ENCODE measurements at regions not wholly inside any gene's neighbourhood (a gene's known extent, or its start where the extent isn't known, plus 50 kb on each side); places are given as distances from the start of the nearest gene placed in this dataset.
A peak's percentile ranks its signal among the peaks of the same experiment; 100 is the strongest.

DNA sequence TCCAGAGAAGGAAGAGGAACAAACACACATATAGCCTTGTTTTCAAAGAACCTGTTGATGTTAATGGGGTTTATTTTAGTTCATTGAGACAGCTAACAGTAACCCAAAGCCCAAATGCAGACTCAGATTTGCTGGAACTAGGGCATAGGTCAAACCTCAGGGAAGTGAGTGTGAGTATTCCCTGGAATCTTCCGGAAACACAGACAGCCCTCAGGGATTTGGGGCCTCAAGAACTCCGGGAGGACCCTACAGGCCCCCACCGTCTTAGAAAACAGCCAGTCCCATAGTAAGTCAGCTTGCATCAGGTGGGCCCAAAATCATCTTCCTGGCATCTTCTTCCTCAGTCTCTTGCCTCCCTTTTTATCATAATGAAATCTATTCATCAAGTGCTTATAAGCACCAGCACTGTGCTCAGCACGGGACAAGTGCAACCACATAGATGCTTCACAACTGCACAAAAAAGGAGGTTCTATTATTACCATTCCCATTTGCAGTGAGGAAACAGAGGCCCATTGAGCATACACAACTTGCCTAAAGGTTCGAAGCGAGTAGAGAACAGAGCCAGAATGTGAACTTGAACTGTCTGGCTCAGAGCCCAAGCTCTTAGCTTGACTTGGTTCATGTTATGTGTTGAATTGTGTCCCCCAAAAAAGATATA is 50.2 kb upstream of the BCL11A start:
- DNase-seq, result no peak

DNA sequence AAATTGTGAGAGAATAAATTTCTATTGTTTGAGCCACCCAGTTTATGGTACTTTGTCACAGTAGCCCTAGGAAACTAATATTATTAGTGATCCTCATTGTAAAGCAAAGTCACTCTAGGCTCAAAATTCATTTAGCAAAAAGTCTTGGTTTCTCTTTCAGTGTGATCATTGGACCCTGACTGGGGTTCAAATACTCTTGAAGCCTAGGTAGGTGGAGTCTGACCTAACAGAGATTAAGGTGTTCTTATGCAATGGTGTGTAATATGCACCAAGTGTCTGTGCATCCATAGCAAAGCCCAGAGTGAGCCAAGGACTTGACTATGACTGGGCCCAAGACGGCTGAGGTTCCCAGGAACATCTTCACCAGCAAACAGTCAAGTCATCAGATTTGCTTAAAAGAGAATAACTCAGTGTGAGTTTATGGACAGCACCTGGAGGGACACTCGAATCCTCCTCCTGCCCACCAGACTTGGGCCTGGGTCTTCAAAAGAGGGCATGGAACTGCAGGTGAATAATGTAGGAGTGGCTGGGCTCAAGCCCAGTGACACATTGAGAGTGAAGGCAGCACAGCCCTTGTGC is 51.1 kb upstream of the BCL11A start:
- no peak for DNase-seq

DNA sequence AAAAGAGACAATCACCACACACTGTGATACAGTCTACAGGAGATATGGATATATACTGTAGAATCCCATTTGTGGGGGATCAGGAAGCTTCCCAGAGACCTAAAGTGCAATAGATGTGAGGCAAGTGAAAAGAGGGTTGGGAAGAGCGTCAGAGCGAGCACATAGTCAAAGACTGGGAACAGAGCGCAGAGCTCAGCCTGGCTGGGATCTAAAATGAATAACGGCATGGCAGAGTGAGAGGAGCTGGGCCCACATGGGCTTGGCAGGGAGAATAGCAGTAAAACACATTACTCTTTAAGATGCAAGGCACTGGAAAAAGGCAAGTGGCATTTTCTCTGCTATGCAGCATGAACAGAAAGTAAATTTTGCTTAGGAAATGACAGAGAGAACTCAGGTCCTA is 52.4 kb upstream of the BCL11A start:
- DNase-seq, result no peak

DNA sequence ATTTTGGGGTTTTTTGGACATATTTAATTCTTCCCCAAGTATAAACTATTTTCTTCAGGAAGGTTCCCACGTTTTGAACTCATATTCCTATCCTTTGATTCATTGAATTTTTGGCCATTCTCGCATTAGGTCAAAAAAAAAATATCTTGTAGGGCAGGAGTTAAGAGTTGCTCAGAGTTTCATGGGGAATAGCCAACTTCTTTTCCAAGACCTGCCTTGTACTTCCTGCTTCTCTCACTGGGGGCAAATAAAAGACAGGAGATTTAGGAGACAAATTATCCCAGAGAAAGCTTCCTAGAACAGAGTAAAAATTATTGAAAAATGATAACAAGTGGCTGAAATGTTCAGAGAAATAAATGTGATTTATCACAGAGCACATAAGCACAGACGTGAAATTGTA is 55.2 kb upstream of the BCL11A start:
- DNase-seq, result no peak

DNA sequence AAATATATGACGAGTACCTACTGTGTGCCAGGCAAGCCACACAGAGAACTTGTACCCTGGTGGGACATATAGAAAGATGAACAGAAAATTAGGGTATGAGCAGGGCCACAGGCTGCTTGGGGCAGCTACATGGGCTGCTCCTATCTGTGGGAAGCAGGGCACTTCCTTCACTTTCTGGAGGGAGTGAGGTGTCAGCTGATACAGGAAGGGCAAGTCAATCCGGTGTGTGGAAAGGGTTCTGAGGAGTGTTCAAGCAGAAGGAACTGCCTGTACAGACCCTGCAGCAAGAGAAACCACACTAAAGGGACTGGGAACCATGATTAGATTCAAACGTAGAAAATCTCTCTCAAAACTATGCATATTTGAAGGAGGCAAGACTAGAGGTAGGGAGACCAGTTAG is 58.6 kb upstream of the BCL11A start:
- no peak for DNase-seq

DNA sequence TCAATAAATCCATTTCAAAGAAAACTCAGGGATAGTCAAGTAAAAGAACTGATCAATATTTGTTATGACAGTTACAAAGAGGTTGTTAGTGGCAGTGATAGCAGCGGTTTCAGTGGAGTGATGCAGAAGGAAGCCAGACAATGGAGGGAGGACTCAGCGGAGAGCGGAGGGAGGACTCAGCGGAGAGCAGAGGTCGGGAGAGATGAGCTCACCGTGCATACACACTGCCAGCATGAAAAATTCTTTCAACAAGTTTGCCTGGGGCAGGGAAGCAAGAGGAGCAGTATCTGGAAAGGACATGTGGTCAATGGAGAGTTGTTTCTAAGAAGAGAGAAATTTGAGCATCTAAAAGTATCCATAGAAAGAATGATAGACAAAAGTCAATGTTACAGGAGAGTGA is 60.9 kb upstream of the BCL11A start:
- no peak for DNase-seq

DNA sequence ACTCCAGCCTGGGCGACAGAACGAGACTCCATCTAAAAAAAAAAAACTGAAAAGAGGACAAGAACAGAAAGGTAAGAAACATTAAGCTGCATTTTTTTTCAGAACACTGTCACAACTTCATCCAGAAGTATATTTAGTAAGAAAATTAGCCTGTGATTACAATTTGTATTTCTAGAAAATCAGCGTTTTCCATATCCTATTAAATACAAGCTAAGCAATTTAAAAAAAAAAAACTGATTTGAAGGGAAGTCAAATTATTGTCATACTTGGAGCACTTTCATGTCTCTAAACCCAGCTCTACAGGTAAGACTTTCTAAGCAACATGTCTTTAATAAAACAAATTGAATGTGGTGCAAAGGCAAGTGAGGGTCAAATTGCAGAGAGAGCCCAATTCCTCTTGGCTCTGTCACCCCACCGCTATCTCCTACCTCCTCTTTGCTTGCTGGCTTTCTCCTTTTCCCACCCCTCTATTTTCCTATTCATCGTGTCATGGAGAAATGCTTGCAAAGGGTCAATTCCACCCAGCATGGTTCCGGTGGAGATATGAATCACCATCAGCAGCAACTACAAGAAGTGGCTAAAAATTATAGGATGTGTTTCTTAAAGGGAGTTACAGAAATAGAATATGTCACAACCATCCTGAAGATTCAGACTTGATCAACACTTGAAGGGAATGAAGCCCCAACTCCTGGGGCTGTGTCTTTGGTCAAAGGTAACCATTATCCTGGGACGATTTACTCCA is 68.4 kb upstream of the BCL11A start:
- no peak for DNase-seq

DNA sequence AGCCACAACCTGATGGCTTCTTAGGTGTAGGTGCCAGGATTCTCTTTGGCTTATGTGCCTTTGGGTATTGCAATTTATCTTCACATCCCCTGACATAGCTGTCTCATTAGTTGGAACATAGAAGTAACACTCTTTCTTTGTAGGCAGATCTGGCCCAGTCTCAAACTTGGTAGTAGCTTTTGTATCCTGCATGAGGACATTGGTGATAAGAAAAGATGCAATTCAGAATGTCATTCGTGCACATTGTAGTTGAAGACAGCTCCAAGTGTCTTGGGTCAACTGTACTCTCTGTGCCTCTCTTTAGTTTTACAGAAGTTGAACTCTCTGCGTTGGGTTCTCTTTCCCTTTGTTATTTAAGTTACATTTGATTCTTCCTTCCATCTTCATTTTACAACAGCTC is 69.6 kb upstream of the BCL11A start:
- DNase-seq, result no peak

DNA sequence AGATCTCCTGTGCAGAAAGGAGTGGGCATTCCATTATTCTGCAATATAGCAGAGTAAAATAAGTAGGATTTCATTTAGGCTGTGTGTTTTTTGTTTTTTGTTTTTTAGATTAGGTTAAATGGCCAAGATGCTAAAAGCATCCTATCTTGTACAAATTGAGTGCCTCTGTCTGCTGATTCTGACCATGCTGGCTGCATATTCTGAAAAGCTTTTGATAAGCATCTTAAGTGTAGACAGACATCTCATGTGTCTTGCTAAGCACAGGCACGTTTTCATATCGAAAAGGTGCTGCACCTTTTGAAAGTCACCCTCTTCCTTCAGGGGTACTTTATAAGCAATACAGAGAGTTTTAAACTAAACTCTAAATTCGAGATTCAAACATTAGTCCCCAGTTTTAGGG is 74.0 kb upstream of the BCL11A start:
- no peak for DNase-seq

DNA sequence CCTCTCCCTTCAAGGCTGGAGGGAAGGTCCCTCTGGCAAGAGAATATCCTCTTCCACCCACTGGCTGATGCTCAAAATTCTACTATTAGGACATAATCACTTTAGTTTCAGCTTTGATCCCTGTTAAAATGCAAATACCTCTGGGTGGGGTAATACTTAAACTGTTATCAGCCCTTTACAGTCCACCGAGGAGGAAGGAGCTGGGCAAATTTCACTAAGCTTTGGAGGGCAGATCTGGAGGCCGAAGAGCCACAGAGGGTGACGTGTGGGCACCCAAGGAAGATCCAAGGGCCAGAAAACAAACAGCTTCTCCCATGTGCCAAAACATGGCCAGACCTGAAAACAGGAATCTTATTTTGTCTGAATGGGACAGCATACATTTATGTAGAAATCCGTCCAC is 74.6 kb upstream of the BCL11A start:
- no peak for DNase-seq

DNA sequence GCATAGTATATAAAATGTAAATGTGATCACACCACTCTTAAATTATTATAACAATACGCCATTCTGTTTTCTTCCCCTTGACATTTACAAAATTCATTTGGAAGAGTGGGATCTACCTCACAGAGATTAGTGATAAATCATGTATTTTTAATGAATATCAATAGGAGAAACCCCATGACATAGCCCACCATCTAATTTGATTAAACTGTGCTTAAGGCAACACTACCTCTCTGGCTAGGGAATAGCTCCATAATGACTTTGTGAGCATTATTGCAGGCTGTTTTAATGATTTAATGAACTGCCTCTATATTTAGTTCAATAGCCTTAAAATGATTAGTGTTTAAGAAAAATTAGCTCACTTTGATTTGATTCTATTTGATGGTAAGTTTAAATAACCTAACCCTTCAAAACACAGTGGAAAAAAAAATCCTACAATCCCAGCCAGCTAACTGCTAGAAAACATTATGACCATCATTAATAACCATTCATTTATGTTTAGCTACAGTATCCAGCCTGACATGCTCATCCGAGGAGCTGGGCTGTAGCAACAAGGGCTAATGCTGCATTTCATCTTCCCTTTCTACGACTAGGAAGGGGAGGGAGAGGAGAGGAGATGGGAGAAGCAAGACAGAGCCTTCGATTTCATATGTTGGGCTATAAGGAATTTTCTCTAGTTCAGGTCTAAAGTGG is 75.3 kb upstream of the BCL11A start:
- DNase-seq, result no peak

DNA sequence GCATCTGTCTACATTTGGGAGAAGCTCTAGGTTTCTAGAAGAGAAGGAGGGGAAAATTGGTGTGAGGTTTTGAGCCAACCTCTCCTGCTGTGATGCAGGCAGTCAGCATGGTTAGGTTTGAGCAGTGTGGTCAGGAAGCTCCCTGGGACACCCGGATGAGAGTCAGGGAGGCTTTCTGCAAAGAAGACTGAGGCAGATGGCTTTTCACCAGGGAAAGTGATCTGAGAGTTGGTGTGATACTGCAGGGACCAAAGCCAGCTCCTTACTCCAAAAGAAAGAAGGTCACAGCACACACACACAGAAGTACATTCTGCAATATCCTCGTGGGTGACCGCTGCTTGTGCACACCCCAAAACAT is 75.8 kb upstream of the BCL11A start:
- no peak for DNase-seq

DNA sequence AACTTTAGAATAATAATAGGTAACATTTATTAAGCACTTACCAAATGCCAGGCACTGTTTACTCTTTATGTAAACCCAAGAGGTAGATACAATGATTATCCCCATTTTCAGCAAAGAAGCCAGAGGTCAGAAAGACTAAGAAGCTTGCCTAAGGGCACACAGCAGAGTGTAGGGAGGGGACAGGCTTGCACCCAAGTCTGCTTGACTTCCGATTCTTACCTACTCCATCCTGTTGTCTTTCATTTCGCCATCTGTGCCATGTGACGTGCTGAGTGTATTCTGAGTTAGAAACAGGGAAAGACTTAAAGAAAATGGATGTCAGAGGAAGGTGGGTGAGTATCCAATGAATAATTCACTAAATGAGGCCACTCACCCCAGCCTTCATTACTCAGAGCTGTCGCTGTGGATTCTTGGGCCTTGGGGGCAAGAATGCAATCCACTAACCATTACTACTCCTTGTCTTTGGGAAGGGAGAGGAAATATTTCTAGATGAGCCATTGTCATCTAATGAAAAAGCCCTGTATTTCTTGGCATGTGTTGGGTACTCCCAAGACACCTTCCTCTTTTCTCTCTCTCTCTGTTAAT is 76.4 kb upstream of the BCL11A start:
- DNase-seq, result no peak

DNA sequence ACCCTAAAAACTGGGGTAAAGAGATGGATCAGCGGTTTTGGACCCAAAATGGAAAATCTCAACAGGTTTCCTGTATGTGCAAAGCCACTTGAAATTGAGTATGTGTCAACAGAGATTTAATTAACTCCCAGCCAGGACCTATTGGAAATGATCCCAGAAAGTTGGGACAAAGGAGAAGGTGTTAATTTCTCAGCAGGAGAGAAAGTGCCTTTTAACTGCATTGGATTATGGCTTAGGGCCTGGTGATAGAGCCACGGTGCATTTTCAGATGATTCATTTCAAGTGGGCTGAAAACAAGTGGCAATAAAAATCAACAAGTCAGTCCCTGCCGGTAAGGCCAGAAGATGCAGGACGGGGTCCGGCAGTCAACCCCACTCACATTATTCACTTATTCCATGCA is 80.2 kb upstream of the BCL11A start:
- DNase-seq, result no peak

DNA sequence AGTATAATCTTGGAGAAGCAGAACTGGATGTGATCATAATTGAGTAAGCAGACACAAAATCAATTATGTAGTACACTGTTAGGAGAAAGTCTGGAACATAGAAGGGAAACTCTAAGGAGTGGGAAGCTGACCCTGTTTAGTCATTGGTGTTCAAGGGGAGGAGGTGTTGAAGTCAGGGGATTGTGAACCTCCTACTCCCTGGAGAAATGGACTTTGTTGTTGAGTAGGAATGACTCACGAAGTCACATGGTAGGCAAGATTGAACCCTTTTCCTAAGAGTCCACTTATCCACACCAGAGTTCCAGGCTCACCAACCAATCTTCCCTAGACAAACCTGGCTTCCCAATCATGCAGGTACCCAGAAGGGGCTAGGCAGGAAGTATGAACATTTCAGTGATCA is 81.0 kb upstream of the BCL11A start:
- no peak for DNase-seq

DNA sequence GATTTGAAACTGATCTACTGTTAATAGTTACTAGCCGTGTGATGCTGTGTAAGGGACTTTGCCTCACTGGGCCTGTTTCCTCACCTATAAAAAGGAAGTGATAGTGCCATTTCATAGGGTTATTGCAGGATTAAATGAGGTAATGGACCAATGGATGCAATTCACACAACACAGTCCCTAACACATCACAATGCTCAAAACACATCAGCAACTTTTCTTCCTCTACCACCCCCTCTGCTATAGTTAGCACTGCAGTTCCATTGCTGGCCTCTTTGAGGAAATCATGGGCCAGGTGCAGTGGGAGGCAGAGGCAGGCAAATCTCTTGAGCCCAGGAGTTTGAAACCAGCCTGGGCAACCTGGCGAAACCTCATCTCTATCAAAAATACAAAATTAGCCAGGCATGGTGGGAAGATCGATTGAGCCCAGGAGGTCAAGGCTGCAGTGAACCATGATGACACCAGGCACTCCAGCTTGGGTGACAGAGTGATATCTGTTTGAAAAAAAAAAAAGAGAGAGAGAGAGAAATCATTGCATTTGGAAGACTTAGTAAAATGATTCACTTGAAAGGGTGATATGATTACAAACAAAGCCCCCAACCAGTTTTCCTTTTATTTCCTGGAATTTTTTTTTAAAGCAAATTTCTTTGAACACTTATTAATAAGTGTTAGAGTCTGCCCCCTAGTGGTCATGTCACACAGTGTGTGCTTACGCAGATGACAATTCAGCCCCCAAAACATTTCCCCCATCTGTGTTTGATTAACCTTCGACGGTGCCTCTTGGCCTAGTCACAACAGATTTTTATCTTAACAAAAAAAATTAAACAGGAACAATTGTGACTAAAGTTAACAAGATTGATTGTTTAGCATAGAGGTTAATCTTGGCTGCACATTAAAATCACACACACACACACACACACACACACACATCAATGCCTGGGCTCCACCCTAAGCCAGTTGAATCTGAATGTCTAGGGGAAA is 88.6 kb upstream of the BCL11A start:
- DNase-seq, result peak; percentile 32

DNA sequence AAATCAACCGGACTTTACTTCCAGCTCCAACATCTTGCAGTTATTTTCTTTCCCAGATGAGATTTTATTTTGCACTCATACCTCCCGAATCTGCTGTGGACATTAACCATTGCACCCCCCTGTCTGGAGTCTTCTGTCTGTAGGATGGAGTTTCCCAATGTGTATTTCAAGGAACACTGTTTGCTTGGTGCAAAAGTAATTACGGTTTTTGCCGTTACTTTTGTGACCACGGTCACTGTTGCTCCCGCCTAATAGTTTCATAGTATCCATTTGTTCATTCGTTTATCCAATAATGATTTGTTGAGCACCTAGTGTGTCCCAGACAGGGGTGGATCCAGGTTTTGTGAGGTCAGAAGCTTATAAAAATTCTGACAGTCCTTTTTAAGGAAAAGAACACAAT is 90.3 kb upstream of the BCL11A start:
- DNase-seq, result no peak

DNA sequence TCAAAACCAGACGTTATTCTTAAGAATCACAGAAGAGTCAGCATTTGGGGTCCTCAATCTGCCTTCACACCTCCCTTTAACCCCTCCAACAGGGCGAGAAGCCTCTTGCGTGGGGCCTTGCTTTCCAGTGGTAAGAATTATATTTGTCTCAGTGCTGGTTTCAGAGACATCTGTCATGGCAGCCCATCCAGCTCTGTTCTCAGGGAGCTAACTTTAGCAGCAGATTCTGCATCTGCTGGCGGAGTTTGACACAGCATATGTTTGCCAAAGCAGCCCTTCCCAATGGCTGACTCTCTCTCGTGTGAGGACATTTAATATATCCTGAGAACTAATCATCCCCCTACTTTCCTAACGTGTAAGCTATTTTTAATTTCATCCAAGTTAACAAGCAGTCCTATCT is 91.5 kb upstream of the BCL11A start:
- no peak for DNase-seq

DNA sequence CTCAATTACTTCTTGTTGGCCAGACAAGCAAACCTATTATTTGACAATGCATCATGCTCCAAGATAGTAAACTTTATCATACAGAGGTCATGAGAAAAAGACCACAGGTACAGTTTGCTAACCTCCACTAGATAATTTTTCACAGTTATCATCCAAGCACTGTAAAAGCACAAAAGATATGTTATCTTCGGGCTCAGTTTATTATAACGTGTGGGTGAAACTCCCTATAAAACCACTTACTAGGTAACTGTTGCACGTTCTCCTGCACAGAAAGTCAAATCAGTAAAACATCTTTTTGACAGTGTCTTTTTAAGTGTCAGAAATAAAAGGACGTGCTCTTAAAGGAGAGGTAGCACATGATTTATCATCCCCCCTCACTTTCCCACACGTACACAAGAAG is 94.7 kb upstream of the BCL11A start:
- DNase-seq, result no peak

DNA sequence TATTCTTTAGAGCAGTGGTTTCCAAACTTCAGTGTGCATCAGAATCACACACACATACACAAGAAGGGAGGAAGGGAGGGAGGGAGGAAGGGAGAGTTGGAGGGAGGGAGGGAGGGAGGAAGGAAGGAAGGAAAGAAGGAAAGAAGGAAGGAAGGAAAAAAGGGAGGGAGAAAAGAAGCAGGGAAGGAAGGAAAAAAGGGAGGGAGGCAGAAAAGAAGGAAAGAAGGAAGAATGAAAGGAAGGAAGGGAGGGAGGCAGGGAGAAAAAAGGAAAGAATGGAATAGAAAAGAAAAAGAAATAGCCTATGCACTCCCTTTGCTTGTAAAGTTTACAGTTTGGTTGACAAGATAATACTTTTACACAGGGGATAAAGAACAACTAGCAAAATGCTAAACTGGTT is 96.3 kb upstream of the BCL11A start:
- no peak for DNase-seq

DNA sequence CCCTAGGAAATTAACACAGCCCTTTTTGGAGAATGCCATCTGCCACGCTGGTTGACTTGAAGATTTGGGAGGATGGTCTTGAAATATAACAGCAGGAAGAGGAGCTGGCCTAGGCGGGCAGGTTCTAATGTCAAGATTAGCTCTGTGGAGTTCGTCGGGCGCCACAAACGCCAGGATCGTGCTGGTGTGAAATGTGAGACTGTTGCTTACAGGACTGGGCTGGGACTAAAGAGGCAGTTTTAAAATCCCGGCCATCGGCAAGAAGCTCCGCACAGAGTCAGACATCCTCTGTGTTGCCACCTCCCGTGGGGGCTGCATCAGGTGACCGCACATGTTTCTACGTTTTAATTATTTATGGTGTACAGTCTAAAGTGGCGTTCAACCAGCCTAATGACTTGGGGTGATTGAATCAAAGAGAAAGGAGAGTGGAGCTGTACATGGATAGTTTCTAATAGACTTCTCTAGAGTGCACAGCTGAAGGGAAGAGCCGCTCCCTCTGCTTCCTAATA is 99.4 kb upstream of the BCL11A start:
- no peak for DNase-seq

DNA sequence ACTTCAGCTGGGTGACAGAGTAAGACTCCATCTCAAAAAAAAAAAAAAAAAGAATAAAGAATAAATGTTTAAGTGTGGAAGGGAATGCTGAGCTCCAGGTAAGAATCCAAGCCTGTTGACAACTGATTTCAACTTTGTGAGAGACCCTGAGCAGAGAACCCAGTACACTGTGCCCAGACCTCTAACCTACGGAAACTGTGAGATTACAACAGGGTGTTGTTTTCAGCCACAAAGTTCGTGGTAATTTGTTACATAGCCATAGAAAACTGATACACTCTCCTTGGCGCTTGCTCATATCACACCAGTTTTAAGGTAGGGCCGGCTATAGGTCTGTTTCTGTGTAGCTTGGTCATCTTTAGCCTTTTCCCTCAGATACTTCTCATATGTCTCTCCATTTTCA is 98.4 kb upstream of the PAPOLG start:
- no peak for DNase-seq
